HepG2 (cell line): ENCODE measurements at regions not wholly inside any gene's neighbourhood (a gene's known extent, or its start where the extent isn't known, plus 50 kb on each side); places are given as distances from the start of the nearest gene placed in this dataset.

Experiments used
- ATAC-seq: fragments of 200-7000 bp; cut with Tn5 transposase; 3 replicates; pipeline ENCODE4 v1.9.1; 2020; ENCODE audit warnings: mild to moderate bottlenecking, moderate library complexity
- BruUV-seq: library from RNA; stranded (reverse); fragments of 400-500 nt; replicated peaks from 2 replicates; lab custom pipeline; 2021; lab: Mats Ljungman, UMichigan
- CTCF ChIA-PET: fragments of 300-600 bp; formaldehyde crosslinking; extraction: SDS; loops from one replicate; lab custom pipeline; 2021; ENCODE audit warnings: low total read pairs, inconsistent platforms, low intra/inter-chr PET ratio; lab: Yijun Ruan, JAX
- POLR2A ChIA-PET: fragments of 350-600 bp; sonication (Branson Sonifier 250); formaldehyde crosslinking; loops from one replicate; lab custom pipeline; 2020; ENCODE audit warnings: antibody characterized with exemption, inconsistent platforms; lab: Yijun Ruan, JAX
- DNase-seq: peaks from one replicate; pipeline ENCODE4 v3.0.0-alpha.2; 2015; ENCODE audit warnings: low spot score
- FAIRE-seq: peaks from 3 replicates; lab custom pipeline; 2011; peaks lifted over from hg19 to GRCh38; lab: Jason Lieb, UNC
- H2AFZ ChIP-seq: one replicate; pipeline ENCODE4 v1.6.1; 2011; ENCODE audit warnings: low read length, inconsistent platforms
- H3K27ac ChIP-seq: fragments of 300-600 bp; 3 replicates; pipeline ENCODE4 v1.8.0; 2011; ENCODE audit warnings: mixed run types, mild to moderate bottlenecking, mixed read lengths, low read length, inconsistent platforms; ENCODE audit not compliant: insufficient read depth; ENCODE audit errors: extremely low read length
- H3K27me3 ChIP-seq, 2 experiments: fragments of 200-600 bp in 1 of 2; 2 replicates in 1 of 2; 3 replicates in 1 of 2; pipeline versions ENCODE4 v1.6.0 to v1.8.0; 2011; ENCODE audit warnings: low read length in 2 of 2, mild to moderate bottlenecking in 2 of 2, moderate library complexity in 2 of 2, inconsistent platforms in 1 of 2; ENCODE audit not compliant: insufficient read depth in 2 of 2, control insufficient read depth in 1 of 2
- H3K36me3 ChIP-seq, 2 experiments: fragments of 200-600 bp in 1 of 2; replicated peaks in 1 of 2; 2 replicates in 1 of 2; 3 replicates in 1 of 2; pipeline versions ENCODE4 v1.5.1 to v1.8.0; 2011; ENCODE audit warnings: low read length in 2 of 2, inconsistent platforms in 1 of 2; ENCODE audit not compliant: insufficient read depth in 2 of 2, control insufficient read depth in 1 of 2
- H3K4me1 ChIP-seq: 2 replicates; pipeline ENCODE4 v1.5.1; 2012; ENCODE audit warnings: low read length, inconsistent platforms; ENCODE audit not compliant: insufficient read depth
- H3K4me2 ChIP-seq: 2 replicates; pipeline ENCODE4 v1.6.0; 2011; ENCODE audit warnings: low read depth, low read length, inconsistent platforms
- H3K4me3 ChIP-seq, 3 experiments: fragments of 200-600 bp in 1 of 3; sonication (generic), shearing (Covaris generic) in 1 of 3; replicated peaks in 1 of 3; 2 replicates each; pipeline ENCODE4 v1.5.1; 2011 to 2016; ENCODE audit warnings: low read length in 3 of 3, inconsistent platforms in 2 of 3, low read depth in 2 of 3, mild to moderate bottlenecking in 2 of 3, control low read depth in 1 of 3, mixed read lengths in 1 of 3; ENCODE audit not compliant: insufficient read depth in 1 of 3
- H3K79me2 ChIP-seq: one replicate; pipeline ENCODE4 v1.6.1; 2011; ENCODE audit warnings: low read length, inconsistent platforms; ENCODE audit not compliant: insufficient read depth
- H3K9ac ChIP-seq: 2 replicates; pipeline ENCODE4 v1.6.0; 2011; ENCODE audit warnings: mild to moderate bottlenecking, low read depth, low read length, inconsistent platforms; ENCODE audit not compliant: insufficient read depth
- H3K9me3 ChIP-seq: 2 replicates; pipeline ENCODE4 v1.5.1; 2012; ENCODE audit warnings: mild to moderate bottlenecking, low read length
- H4K20me1 ChIP-seq: 2 replicates; pipeline ENCODE4 v1.6.0; 2011; ENCODE audit warnings: inconsistent platforms, mild to moderate bottlenecking, low read length, moderate library complexity; ENCODE audit not compliant: insufficient read depth
- ATM ChIP-seq: fragments of 450-650 bp; IDR thresholded peaks from 2 replicates; pipeline ENCODE4 v1.7.1; 2017; ENCODE audit warnings: mild to moderate bottlenecking, borderline replicate concordance
- CCDC6 ChIP-seq: sonication (generic); formaldehyde crosslinking; IDR thresholded peaks from 2 replicates; pipeline ENCODE4 v1.8.1; 2022; ENCODE audit warnings: mild to moderate bottlenecking, missing genetic modification reagents, moderate library complexity
- EZH2 ChIP-seq: conservative IDR thresholded peaks from 2 replicates; pipeline ENCODE4 v1.6.1; 2012; ENCODE audit warnings: mild to moderate bottlenecking, low read depth, low read length, moderate library complexity
- FLYWCH1 ChIP-seq: sonication (generic); formaldehyde crosslinking; IDR thresholded peaks from 2 replicates; pipeline ENCODE4 v1.8.1; 2023; ENCODE audit warnings: mild to moderate bottlenecking, missing genetic modification reagents
- FOXK1 ChIP-seq: sonication (generic); formaldehyde crosslinking; IDR thresholded peaks from 2 replicates; pipeline ENCODE4 v1.4.0; 2020; ENCODE audit warnings: low read depth, missing genetic modification reagents, borderline replicate concordance
- GPN1 ChIP-seq: sonication (generic); formaldehyde crosslinking; IDR thresholded peaks from 2 replicates; pipeline ENCODE4 v1.5.1; 2020; ENCODE audit warnings: missing genetic modification reagents, borderline replicate concordance
- HNF1A ChIP-seq, 2 experiments: sonication (generic) in 1 of 2; formaldehyde crosslinking in 1 of 2; IDR thresholded peaks; 2 replicates each; pipeline versions ENCODE4 v1.4.0 to v1.6.1; 2016 to 2020; ENCODE audit warnings: borderline replicate concordance in 1 of 2, low read depth in 1 of 2, mild to moderate bottlenecking in 1 of 2, missing genetic modification reagents in 1 of 2
- HOXA7 ChIP-seq: sonication (generic); formaldehyde crosslinking; IDR thresholded peaks from 2 replicates; pipeline ENCODE4 v1.8.1; 2022; ENCODE audit warnings: mild to moderate bottlenecking, missing genetic modification reagents, moderate library complexity
- ZBTB44 ChIP-seq: sonication (generic); formaldehyde crosslinking; IDR thresholded peaks from 2 replicates; pipeline ENCODE4 v1.4.0; 2020; ENCODE audit warnings: missing genetic modification reagents
- ZFP36L1 ChIP-seq: sonication (generic); formaldehyde crosslinking; IDR thresholded peaks from 2 replicates; pipeline ENCODE4 v1.8.0; 2022; ENCODE audit warnings: mild to moderate bottlenecking, missing genetic modification reagents, moderate library complexity
- ZFP82 ChIP-seq: sonication (generic); formaldehyde crosslinking; IDR thresholded peaks from 2 replicates; pipeline ENCODE4 v1.5.1; 2020; ENCODE audit warnings: mild to moderate bottlenecking, missing genetic modification reagents, borderline replicate concordance
- ZNF256 ChIP-seq: sonication (generic); formaldehyde crosslinking; conservative IDR thresholded peaks from 2 replicates; pipeline ENCODE4 v1.4.0; 2020; ENCODE audit warnings: missing genetic modification reagents
- ZNF337 ChIP-seq: sonication (generic); formaldehyde crosslinking; IDR thresholded peaks from 2 replicates; pipeline ENCODE4 v1.5.1; 2020; ENCODE audit warnings: missing genetic modification reagents, low read depth, mild to moderate bottlenecking, borderline replicate concordance
- ZNF468 ChIP-seq: sonication (generic); formaldehyde crosslinking; IDR thresholded peaks from 2 replicates; pipeline ENCODE4 v1.8.0; 2022; ENCODE audit warnings: mild to moderate bottlenecking, moderate library complexity, missing genetic modification reagents
- ZNF484 ChIP-seq: sonication (generic); formaldehyde crosslinking; IDR thresholded peaks from 2 replicates; pipeline ENCODE4 v1.5.1; 2020; ENCODE audit warnings: mild to moderate bottlenecking, low read depth, missing genetic modification reagents, borderline replicate concordance
- ZNF574 ChIP-seq: sonication (generic); formaldehyde crosslinking; IDR thresholded peaks from 2 replicates; pipeline ENCODE4 v1.4.0; 2020; ENCODE audit warnings: missing genetic modification reagents
- ZNF614 ChIP-seq: IDR thresholded peaks from 2 replicates; pipeline ENCODE4 v1.6.1; 2018; ENCODE audit warnings: missing biosample characterization, missing genetic modification reagents, inconsistent platforms, borderline replicate concordance
- WGBS: methylation state at CpG from one replicate; pipeline ENCODE4 v1.1.6; 2017; ENCODE audit warnings: low lambda C conversion rate; 5-methylcytosine and 5-hydroxymethylcytosine counted together
- in situ Hi-C: cut with HindIII; loops from 2 replicates; pipeline ENCODE4 v1.10.0; 2017; ENCODE audit warnings: low pct_unique_long_range_greater_than_20kb; ENCODE audit not compliant: extremely low pct_ligation_motif_present
- intact Hi-C: fragments of 100-400 bp; cut with micrococcal nuclease; formaldehyde crosslinking; loops from one replicate; pipeline ENCODE4 v1.10.0; 2022; ENCODE audit not compliant: unreplicated experiment

- H3K4me2 ChIP-seq: no peak overlapping the region
- FAIRE-seq: no peak
- TF ChIP-seq FLYWCH1 (CRISPR knock-in tag) (no peak), ZNF256 (no peak), FOXK1 (CRISPR knock-in tag) (no peak), ZNF468 (no peak), ATM (no peak), ZFP82 (no peak), CCDC6 (CRISPR knock-in tag) (no peak), ZNF574 (CRISPR knock-in tag) (no peak), ZNF337 (CRISPR knock-in tag) (no peak), ZNF484 (CRISPR knock-in tag) (no peak), ZBTB44 (CRISPR knock-in tag) (no peak), HOXA7 (CRISPR knock-in tag) (no peak), GPN1 (CRISPR knock-in tag) (no peak), ZFP36L1 (no peak), HNF1A (IDR thresholded peaks at IDR 0.05; ENCODE audit: low read depth) (no peak), HNF1A (CRISPR knock-in tag; IDR thresholded peaks at IDR 0.05; ENCODE audit: borderline replicate concordance) (no peak), ZNF614 (no peak), EZH2 (no peak)
- TF ChIP-seq, all 625 proteins: peak for 0
- ATAC-seq (no peak), DNase-seq (no peak)
- intact Hi-C loops (no loop called here), in situ Hi-C loops (no loop called here)
- BruUV-seq: no TSS peak
- POLR2A ChIA-PET: no interaction called here
- Histone ChIP-seq H3K9me3 (peaks cover 72% of the 10 kb centered on the region), H3K9ac (no peak overlapping the region), H4K20me1 (no peaks in the 10 kb centered on the region), H3K4me3 (no peak overlapping the region), H3K27me3 (no peaks in the 10 kb centered on the region), H3K27ac (no peak overlapping the region), H3K79me2 (no peaks in the 10 kb centered on the region), H2AFZ (no peak overlapping the region), H3K36me3 (no peaks in the 10 kb centered on the region), H3K4me1 (no peaks in the 10 kb centered on the region)
- CTCF ChIA-PET: no interaction called here
- WGBS: 54% methylated on average over 2 of the region's 2 CpGs
Measured at GRCh38 chr10:83723080-83723479, 416.2 kb upstream of the GHITM start.
